ENCODE measurements at regions not wholly inside any gene's neighbourhood (a gene's known extent, or its start where the extent isn't known, plus 50 kb on each side); places are given as distances from the start of the nearest gene placed in this dataset.

DNA sequence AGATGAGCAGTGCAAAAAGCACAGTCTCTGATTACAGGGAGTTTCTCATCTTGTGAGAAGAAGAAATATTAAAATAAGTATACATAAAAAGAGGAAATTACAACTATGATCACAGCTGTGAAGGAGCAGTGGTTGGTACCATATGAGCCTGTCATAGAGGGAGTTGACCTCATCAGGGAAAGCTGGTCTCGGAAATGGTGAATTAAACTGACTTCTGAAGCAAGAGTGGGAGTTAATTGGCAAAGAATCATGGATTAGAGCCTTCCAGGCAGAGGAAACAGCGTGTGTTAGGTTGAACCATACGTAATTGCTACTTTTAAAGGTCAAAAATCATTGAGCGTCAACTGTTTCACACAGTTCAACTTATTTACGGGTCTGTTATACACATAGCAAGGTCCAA, 539.1 kb downstream of the EDEM1 start:
- H3K27me3 Mint-ChIP-seq = no peaks in the 10 kb centered on the region
- H3K4me1 Mint-ChIP-seq (ENCODE audit: low read depth) = peaks cover 16% of the 10 kb centered on the region
- no peaks in the 10 kb centered on the region for H3K9me3 Mint-ChIP-seq
- no peak overlapping the region for H3K27ac Mint-ChIP-seq
- no peak overlapping the region for H3K4me3 Mint-ChIP-seq
- no peaks in the 10 kb centered on the region for H3K36me3 Mint-ChIP-seq (ENCODE audit: low read depth)
- intact Hi-C loops (cut with micrococcal nuclease) = no loop called here

DNA sequence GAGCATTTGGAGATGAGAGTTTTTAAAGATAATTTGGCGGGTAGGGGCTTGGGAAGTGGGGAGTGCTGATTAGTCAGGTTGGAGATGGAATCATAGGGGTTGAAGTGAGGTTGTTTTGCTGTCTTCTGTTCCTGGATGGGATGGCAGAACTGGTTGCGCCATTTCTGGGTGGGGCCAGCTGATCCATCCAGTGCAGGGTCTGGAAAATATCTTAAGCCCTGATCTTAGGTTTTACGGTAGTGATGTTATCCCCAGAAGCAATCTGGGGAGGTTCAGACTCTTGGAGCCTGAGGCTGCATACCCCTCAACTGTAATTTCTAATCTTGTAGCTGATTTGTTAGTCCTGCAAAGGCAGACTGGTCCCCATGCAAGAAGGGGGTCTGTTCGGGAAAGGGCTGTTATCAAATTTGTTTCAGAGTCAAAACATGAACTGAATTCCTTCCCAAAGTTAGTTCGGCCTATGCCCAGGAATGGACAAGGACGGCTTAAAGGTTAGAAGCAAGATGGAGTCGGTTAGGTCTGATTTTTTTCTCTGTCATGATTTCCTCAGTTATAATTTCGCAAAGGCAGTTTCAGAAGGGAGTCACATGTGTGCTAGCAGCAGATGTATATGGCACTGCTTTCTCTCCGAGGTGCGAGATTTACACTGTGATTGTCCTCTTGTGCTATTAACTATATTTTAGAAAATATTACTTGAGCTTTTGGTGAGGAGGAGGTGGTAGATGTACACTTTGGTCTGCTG, 540.4 kb downstream of the EDEM1 start:
- Mint-ChIP-seq H3K4me3 (no peak overlapping the region), H3K36me3 (ENCODE audit: low read depth) (no peaks in the 10 kb centered on the region), H3K27me3 (no peaks in the 10 kb centered on the region), H3K4me1 (ENCODE audit: low read depth) (peaks cover 16% of the 10 kb centered on the region), H3K27ac (no peak overlapping the region), H3K9me3 (no peaks in the 10 kb centered on the region)
- intact Hi-C loops (cut with micrococcal nuclease) = no loop called here

DNA sequence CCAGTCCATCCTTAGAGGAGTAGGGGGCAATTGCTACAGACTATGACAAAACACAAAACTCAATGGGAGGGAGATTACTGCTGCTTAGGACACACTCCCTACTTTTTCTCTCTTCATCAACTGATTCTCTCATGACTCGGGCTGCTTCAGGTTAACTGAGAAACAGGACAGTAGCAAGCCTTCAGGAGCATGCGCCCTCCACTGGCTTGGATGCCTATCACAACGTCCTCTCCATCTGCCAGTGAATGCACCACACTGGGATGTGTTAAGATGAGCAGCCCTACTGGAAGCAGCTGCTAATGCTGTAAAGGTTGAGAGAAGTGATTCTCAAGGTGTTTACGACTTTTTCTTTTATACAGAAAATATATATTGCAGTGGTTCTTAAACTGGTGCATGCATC, 542.3 kb downstream of the EDEM1 start:
- Mint-ChIP-seq H3K27ac (no peak overlapping the region), H3K4me1 (ENCODE audit: low read depth) (peaks cover 16% of the 10 kb centered on the region), H3K27me3 (no peaks in the 10 kb centered on the region), H3K4me3 (no peak overlapping the region), H3K9me3 (no peaks in the 10 kb centered on the region), H3K36me3 (ENCODE audit: low read depth) (no peaks in the 10 kb centered on the region)
- intact Hi-C loops (cut with micrococcal nuclease) = loop anchor here (2.0 kb wide), 1 partner anchor 425 kb away; no protein-coding TSS in a partner anchor

DNA sequence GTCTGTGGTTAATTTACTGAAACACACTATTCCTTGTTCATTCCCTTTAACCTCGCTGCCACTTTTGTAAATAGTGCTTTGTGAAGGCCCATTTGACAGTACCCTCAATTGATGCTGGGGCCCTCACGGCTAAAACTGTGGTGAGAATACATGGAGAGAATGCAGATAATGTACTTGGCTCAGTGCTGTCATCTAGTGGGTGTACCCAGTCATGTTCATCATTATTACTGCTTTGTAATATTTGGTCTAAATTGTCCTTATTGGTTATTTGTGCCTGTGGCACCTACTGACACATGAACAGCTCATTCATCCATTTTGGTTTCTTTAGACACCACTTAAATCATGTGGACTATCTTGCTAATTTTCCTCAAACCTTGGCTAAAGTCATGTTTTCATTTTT, 543.6 kb downstream of the EDEM1 start:
- no peaks in the 10 kb centered on the region for H3K27me3 Mint-ChIP-seq
- H3K4me1 Mint-ChIP-seq (ENCODE audit: low read depth) = peaks cover 16% of the 10 kb centered on the region
- H3K36me3 Mint-ChIP-seq (ENCODE audit: low read depth) = no peaks in the 10 kb centered on the region
- H3K9me3 Mint-ChIP-seq = no peaks in the 10 kb centered on the region
- no peak overlapping the region for H3K4me3 Mint-ChIP-seq
- no peak overlapping the region for H3K27ac Mint-ChIP-seq
- intact Hi-C loops (cut with micrococcal nuclease) = loop anchor here (1.0 to 2.0 kb wide), 2 partner anchors 305 to 426 kb away; no protein-coding TSS in a partner anchor

DNA sequence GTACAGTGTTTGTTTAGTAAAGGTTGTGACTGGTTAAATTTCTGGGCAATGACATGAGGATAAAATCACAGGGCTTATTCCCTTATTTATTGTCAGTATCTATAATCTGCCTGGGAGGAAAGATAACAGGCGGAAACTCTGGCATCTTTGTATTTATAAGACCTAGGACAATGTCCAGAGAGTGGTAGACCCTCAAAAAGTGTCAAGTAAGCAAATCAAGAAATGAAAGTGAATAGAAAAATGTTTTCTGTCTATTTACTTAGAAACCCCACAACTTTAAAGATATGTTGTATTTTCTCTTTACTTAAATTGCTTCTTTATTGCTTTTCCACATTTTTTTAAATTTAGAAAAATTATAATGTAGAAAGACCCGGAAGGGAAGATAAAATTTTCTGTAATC, 544.6 kb downstream of the EDEM1 start:
- H3K36me3 Mint-ChIP-seq (ENCODE audit: low read depth) = no peaks in the 10 kb centered on the region
- no peaks in the 10 kb centered on the region for H3K27me3 Mint-ChIP-seq
- H3K27ac Mint-ChIP-seq = no peak overlapping the region
- H3K9me3 Mint-ChIP-seq = no peaks in the 10 kb centered on the region
- H3K4me3 Mint-ChIP-seq = no peak overlapping the region
- peaks cover 10% of the 10 kb centered on the region for H3K4me1 Mint-ChIP-seq (ENCODE audit: low read depth)
- intact Hi-C loops (cut with micrococcal nuclease) = no loop called here

DNA sequence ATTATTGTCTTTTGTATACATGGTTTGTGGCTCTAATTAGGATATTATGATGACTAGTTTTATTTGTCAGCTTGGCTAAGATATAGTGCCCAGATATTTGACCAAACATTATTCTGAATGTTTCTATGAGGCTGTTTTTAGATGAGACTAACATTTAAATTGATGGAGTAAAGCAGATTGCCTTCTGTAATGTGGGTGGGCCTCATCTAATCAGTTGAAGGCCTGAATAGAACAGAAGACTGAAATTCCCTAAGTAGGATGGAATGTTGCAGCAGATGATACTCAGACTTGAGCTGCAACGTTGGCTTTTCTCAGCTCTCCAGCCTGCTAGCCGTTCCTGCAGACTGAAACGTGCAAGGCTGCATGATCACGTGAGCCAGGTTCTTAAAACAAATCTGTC, 546.5 kb downstream of the EDEM1 start:
- Mint-ChIP-seq H3K27ac (no peak overlapping the region), H3K4me1 (ENCODE audit: low read depth) (no peaks in the 10 kb centered on the region), H3K4me3 (no peak overlapping the region), H3K27me3 (no peaks in the 10 kb centered on the region), H3K36me3 (ENCODE audit: low read depth) (no peaks in the 10 kb centered on the region), H3K9me3 (no peaks in the 10 kb centered on the region)
- intact Hi-C loops (cut with micrococcal nuclease) = no loop called here

DNA sequence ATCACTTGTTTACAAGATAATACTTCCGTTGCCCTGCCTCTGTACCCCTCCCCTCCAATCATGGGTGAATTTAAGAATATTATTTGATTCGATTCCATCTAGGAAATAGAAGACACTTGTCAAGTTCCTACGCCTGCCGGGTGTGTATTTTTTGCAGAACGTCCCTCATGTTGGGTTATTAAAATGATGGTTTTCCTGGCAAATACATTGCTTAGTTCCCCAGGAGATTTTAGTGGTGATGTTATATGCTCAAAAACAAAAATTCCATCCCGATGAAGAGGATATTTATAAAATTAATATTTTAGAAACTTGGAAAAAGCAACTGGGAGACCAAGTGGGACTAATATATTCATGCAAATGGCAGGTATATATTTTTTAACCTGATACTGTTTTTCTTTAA, 548.4 kb downstream of the EDEM1 start:
- Mint-ChIP-seq H3K4me1 (ENCODE audit: low read depth) (no peaks in the 10 kb centered on the region), H3K36me3 (ENCODE audit: low read depth) (no peaks in the 10 kb centered on the region), H3K27ac (no peak overlapping the region), H3K9me3 (no peaks in the 10 kb centered on the region), H3K27me3 (no peaks in the 10 kb centered on the region), H3K4me3 (no peak overlapping the region)
- intact Hi-C loops (cut with micrococcal nuclease) = no loop called here

DNA sequence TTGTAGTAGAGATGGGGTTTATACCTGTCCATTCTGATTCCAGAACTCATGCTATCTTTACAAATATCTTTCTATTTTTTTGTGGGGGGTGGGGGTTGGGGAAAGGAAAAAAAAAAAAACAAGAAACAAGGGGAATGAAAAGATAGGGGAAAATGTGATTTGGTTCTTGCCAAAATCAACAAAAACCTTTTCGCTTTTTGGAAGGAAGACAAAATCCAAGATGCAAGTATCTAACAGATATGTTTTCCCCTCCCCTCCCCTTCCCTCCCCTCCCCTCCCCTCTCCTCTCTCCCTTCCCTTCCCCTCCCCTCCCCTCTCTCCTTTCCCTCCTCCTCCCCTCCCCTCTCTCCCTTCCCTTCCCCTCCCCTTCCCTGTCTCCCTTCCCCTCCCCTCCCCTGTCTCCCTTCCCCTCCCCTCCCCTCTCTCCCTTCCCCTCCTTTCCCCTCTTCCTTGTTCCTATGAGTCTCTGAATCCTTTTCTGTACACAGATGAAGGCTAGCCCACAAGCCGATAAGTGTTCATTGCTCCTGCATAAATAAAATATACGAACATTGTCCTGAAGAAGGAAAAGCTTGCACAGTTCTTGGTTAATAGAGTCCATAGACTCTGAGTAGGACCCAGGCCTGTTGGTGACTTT, 551.9 kb downstream of the EDEM1 start:
- Mint-ChIP-seq H3K9me3 (no peaks in the 10 kb centered on the region), H3K4me3 (no peak overlapping the region), H3K4me1 (ENCODE audit: low read depth) (no peaks in the 10 kb centered on the region), H3K27ac (no peak overlapping the region), H3K36me3 (ENCODE audit: low read depth) (no peaks in the 10 kb centered on the region), H3K27me3 (no peaks in the 10 kb centered on the region)
- intact Hi-C loops (cut with micrococcal nuclease) = no loop called here

DNA sequence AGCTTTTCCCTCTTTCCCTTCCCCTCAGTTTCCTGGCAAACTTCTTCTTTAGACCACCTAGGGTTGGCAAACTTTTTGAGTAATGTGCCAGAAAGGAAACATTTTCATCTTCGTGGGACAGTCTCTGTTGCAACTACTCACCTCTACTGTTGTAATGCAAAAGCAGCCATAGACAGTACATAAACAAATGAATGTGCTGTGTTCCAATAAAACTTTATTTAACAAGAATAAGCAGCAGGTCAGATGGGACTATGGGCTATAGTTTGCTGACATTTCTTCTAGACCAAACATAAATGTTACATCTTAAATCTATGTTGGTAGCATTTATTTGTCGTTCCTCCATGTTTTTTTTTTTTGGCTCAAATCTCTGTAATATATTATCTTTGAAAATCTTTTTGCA, 552.4 kb downstream of the EDEM1 start:
- Mint-ChIP-seq H3K27me3 (no peaks in the 10 kb centered on the region), H3K4me1 (ENCODE audit: low read depth) (no peaks in the 10 kb centered on the region), H3K27ac (no peak overlapping the region), H3K36me3 (ENCODE audit: low read depth) (no peaks in the 10 kb centered on the region), H3K9me3 (no peaks in the 10 kb centered on the region), H3K4me3 (no peak overlapping the region)
- intact Hi-C loops (cut with micrococcal nuclease) = no loop called here

DNA sequence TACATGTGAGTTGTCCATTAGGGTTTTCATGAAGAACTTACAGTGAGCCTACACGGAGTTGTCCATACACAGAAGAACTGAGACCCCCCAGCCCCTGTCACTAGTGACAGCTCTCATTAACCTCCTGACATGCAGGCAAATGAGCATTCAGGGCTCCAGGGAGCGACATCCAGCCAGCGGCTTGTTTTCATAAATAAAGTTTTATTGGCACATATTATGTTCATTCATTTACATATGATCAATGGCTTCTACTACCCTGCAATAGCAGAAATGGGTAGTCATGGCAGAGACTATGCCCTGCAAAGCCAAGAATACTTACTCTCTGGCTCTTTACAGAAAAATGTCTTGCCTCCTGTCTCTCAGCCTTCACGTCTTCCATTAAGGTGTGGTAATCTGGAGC, 553.5 kb downstream of the EDEM1 start:
- Mint-ChIP-seq H3K9me3 (no peaks in the 10 kb centered on the region), H3K36me3 (ENCODE audit: low read depth) (no peaks in the 10 kb centered on the region), H3K4me1 (ENCODE audit: low read depth) (no peaks in the 10 kb centered on the region), H3K27me3 (no peaks in the 10 kb centered on the region), H3K27ac (no peak overlapping the region), H3K4me3 (no peak overlapping the region)
- intact Hi-C loops (cut with micrococcal nuclease) = no loop called here

DNA sequence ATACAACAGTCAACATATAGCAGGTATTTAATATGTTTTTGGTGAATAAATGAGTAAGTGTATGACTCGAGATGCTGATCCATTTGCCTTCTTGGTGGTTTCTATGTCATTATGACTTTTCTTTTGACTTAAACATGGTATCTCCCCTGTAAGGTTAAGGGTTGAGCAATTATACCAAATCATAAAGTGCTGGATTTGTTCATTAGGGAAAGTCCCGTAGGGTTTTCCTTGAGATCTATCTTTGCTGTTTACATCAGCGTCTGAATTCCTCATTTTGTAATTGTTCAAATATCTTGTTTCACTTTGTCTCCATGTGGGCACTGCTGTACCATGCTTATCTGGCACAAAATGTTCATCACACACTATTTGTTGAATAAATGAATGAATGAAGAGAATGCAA, 562.6 kb downstream of the EDEM1 start:
- Mint-ChIP-seq H3K9me3 (peaks cover 7% of the 10 kb centered on the region), H3K27ac (no peak overlapping the region), H3K4me3 (no peak overlapping the region), H3K4me1 (ENCODE audit: low read depth) (peaks cover 10% of the 10 kb centered on the region), H3K36me3 (ENCODE audit: low read depth) (no peaks in the 10 kb centered on the region), H3K27me3 (no peaks in the 10 kb centered on the region)
- intact Hi-C loops (cut with micrococcal nuclease) = no loop called here

DNA sequence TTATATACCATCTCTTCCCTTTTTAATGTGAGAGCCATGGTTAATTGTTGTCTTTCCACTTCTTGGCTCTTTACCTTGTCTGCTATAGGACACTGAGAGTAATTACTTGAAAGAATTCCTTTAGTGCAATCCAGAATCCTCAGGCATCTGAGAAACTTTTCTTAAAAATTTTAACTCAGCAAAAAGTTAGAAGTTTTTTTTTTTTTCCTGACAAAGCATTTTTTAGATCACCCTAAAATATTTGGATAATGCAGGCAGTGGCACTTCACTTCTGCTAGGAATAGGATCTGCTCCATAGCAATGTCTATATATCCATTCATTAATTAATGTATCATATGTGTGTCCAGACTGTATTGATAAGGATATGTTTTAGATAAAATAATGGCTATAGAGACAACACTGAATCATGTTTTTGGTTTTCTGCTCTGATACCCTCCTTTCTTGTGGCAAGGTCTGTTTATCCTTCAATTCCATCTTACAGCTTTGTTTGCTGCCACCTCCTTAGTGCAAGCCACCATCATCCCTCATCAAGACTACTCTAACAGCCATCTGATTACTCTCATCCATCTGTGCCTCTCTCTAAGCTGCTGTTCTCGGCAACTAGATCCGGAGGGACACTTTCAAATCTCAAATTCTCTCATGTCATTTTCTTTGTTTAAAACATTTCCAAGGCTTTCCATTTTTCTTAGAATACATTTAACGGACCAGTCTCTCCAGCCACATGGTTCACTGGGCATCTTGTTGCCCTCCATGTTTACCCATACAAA, 563.5 kb downstream of the EDEM1 start:
- Mint-ChIP-seq H3K4me1 (ENCODE audit: low read depth) (peaks cover 16% of the 10 kb centered on the region), H3K27ac (no peak overlapping the region), H3K9me3 (peaks cover 7% of the 10 kb centered on the region), H3K4me3 (no peak overlapping the region), H3K36me3 (ENCODE audit: low read depth) (no peaks in the 10 kb centered on the region), H3K27me3 (no peaks in the 10 kb centered on the region)
- intact Hi-C loops (cut with micrococcal nuclease) = no loop called here

DNA sequence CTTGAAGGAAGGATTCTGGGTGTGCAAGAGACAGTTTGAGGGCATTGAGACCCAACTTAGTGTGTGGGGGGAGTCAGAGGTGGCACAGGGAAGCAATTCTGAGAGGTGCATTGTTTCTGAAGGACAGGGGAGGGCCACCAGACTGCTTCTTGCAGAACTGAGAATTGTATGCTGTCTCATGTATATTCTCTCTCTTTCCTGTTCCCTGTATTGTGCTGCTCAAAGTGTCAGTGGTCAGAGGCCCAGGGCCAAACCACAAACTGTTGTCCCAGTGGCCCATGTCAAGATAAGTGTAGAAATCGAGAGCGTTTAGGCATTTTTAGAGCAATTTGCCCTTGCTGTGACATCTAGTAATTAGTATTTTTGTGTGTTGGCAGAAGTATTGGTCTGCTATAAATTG, 567.1 kb downstream of the EDEM1 start:
- Mint-ChIP-seq H3K4me3 (no peak overlapping the region), H3K9me3 (no peaks in the 10 kb centered on the region), H3K36me3 (ENCODE audit: low read depth) (no peaks in the 10 kb centered on the region), H3K4me1 (ENCODE audit: low read depth) (peaks cover 25% of the 10 kb centered on the region), H3K27me3 (no peaks in the 10 kb centered on the region), H3K27ac (no peak overlapping the region)
- intact Hi-C loops (cut with micrococcal nuclease) = no loop called here

DNA sequence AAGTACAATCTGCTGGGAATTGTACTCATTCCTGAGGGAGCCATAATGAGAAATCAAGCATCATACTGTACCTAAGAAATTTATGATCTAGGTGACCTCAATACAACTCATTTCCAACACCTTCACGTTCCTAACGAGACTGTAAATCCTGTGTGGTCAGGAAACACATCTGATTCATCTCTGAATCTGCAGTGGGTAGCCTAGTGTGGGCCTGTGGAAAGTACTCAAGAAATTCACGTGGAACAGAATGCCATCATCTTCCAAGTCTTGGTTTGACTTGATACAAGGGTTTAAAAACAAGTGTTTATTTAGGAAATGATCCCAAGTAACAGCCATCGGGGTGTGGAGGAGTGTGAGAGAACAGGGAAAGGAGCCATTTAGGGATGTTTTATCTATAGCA, 568.9 kb downstream of the EDEM1 start:
- H3K4me1 Mint-ChIP-seq (ENCODE audit: low read depth) = peaks cover 25% of the 10 kb centered on the region
- intact Hi-C loops (cut with micrococcal nuclease) = no loop called here
- H3K27me3 Mint-ChIP-seq = no peaks in the 10 kb centered on the region
- no peak overlapping the region for H3K4me3 Mint-ChIP-seq
- no peaks in the 10 kb centered on the region for H3K36me3 Mint-ChIP-seq (ENCODE audit: low read depth)
- H3K27ac Mint-ChIP-seq = no peak overlapping the region
- no peaks in the 10 kb centered on the region for H3K9me3 Mint-ChIP-seq
